ENCODE measurements at regions not wholly inside any gene's neighbourhood (a gene's known extent, or its start where the extent isn't known, plus 50 kb on each side); places are given as distances from the start of the nearest gene placed in this dataset.

DNA sequence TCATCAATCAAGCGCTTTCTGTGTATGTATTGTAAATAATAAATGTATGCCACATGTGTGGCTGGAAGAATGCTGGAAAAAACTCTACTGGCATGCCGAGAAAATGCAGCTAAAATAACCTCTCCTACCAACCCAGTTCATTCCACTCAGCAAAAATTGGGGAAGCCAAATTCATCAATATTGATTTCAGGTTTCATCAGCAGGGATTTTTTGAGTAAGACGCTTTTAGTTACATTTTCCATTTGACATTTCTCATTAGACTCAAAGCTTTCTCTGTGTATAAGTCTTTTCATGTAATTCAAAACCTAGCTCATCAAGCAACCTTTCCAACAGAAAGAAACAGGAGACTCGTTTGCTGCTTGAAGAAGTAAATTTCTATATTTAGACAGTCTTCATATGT is 338.1 kb downstream of the DMRT2 start:
- DNase-seq (ENCODE audit: low read depth) = no peak
- TF ChIP-seq, protein P1, sequence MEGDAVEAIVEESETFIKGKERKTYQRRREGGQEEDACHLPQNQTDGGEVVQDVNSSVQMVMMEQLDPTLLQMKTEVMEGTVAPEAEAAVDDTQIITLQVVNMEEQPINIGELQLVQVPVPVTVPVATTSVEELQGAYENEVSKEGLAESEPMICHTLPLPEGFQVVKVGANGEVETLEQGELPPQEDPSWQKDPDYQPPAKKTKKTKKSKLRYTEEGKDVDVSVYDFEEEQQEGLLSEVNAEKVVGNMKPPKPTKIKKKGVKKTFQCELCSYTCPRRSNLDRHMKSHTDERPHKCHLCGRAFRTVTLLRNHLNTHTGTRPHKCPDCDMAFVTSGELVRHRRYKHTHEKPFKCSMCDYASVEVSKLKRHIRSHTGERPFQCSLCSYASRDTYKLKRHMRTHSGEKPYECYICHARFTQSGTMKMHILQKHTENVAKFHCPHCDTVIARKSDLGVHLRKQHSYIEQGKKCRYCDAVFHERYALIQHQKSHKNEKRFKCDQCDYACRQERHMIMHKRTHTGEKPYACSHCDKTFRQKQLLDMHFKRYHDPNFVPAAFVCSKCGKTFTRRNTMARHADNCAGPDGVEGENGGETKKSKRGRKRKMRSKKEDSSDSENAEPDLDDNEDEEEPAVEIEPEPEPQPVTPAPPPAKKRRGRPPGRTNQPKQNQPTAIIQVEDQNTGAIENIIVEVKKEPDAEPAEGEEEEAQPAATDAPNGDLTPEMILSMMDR (IDR thresholded peaks at IDR 0.05; ENCODE audit: insufficient read depth, low read depth, low read length, missing control alignments) = no peak

DNA sequence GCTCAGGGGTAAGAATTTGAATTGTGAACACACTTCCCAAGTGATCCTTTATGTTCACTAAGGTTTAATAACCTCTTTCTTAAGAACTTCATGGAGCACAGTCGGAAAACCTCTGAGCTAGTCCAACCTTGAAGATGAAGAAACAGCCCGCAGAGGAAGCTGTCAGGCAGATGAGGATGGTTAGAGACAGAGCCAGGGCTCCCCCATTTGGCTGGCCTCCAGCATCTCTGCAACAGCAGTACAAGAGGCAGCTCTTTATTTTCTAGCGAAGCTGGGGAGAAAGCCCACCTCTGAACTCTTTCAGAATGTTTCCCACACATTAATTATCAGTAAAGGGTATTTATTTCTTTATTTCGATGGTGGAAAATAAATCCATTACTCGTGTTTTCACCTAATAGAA is 350.8 kb downstream of the DMRT2 start:
- TF ChIP-seq, protein P1 (IDR thresholded peaks at IDR 0.05; ENCODE audit: insufficient read depth, low read depth, low read length, missing control alignments) = no peak
- no peak for DNase-seq (ENCODE audit: low read depth)
- H3K4me3 ChIP-seq (ENCODE audit: low read length) = no peak overlapping the region

More for the DNA sequence above, 338.1 kb downstream of the DMRT2 start:
- H3K4me3 ChIP-seq (ENCODE audit: low read length) = no peak overlapping the region

DNA sequence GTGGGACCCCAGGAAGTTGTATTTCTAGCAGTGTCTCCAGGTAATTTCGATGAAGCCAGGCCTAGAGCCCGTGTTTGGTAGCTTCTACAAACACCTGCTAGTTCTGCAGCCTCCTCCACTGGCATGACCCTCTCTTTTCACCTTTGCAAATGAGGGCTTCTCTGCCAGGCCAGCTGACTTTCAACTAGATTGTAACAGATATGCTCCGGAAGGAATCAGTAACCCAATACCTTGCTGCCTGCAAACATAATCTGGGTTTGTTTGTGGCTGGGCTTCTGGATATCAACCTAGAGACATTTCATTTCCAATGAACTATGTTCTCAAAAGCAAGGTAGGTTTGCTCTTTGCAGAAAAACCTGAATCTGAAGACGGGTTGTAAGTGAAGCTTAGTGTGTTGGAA is 354.8 kb downstream of the DMRT2 start:
- TF ChIP-seq, protein P1 (IDR thresholded peaks at IDR 0.05; ENCODE audit: insufficient read depth, low read depth, low read length, missing control alignments) = no peak
- no peak for DNase-seq (ENCODE audit: low read depth)
- H3K4me3 ChIP-seq (ENCODE audit: low read length) = no peak overlapping the region

DNA sequence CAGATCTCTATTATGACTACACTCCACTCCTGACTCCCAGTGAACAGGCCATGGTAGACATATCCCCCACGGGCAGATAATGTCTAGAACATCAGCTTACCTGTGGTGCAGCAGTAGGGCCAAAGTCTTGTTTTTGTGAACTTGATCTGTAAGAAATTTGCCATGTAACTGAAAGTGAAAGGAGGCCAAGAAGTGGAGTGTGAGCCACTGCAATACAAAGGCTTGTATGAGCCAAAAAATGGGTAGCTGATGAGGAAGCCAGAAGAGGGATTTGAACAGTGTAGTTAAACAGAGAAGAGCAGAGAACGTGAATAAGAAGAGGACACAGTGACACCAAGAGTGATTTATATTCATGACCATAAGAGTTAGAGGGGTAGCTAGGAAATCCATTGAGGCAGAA is 361.7 kb downstream of the DMRT2 start:
- H3K4me3 ChIP-seq (ENCODE audit: low read length) = no peak overlapping the region
- no peak for DNase-seq (ENCODE audit: low read depth)
- TF ChIP-seq, protein P1 (IDR thresholded peaks at IDR 0.05; ENCODE audit: insufficient read depth, low read depth, low read length, missing control alignments) = no peak

DNA sequence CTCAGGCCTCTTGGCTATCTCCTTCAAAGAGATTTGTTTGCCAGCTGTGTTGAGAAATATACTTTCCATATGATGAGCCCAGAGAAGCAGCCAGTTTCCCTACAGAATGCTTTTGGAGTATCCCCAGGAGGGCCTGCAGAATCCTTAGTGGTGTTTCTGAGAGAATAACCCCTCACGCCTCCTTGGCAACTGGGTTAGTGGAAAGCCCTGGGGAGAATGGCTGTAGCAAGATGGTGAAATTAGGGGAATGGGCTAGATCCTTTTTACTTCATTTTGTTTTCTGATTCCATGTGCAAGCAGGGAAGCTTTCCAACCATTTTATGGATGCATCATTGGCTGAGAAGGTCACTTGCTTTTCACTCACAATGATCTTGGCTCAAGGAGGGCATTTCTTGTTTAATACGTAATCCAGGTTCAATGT is 364.6 kb downstream of the DMRT2 start:
- H3K4me3 ChIP-seq (ENCODE audit: low read length) = no peak overlapping the region
- DNase-seq (ENCODE audit: low read depth) = no peak
- TF ChIP-seq, protein P1 (IDR thresholded peaks at IDR 0.05; ENCODE audit: insufficient read depth, low read depth, low read length, missing control alignments) = no peak

DNA sequence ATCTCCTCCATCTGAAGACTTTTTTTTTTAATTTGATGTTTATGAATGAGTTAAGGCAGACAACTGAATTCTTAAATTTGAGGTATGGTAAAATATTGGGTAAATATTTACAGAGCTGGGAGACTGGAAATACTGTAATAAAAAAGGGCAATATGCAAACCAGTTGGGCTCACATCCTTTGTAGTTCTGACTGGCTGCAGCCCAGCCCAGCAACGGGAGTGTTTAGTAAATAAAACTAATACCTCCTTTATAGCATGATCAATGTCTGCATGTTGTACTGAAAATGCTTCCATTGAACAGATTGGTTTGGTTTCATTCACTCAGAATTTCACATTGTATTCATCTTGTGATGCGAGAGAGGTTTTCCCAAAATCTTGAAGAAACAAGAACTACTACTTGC is 365.0 kb downstream of the DMRT2 start:
- TF ChIP-seq, protein P1 (IDR thresholded peaks at IDR 0.05; ENCODE audit: insufficient read depth, low read depth, low read length, missing control alignments) = no peak
- DNase-seq (ENCODE audit: low read depth) = no peak
- no peak overlapping the region for H3K4me3 ChIP-seq (ENCODE audit: low read length)

DNA sequence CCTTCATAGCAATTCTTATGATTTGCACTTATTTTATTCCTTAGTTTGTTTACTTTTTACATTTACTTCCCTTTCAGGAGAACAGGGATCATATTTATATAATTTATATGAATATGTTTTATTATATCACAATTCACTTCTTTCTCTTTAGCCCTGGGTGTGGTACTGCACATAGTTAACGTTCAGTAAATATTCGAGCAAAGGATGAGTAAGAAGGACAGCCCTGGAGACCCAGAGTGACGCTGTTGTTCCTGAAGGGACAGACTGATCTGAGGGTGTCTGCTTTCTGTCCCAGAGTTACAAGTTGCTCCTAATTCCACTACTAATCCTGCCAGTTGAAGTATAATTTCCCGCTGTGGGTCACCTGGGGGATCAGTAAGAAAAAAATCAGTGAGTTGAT is 366.1 kb downstream of the DMRT2 start:
- no peak for DNase-seq (ENCODE audit: low read depth)
- TF ChIP-seq, protein P1 (IDR thresholded peaks at IDR 0.05; ENCODE audit: insufficient read depth, low read depth, low read length, missing control alignments) = no peak
- no peak overlapping the region for H3K4me3 ChIP-seq (ENCODE audit: low read length)
